ENCODE measurements at regions not wholly inside any gene's neighbourhood (a gene's known extent, or its start where the extent isn't known, plus 50 kb on each side); places are given as distances from the start of the nearest gene placed in this dataset.

GRCh38 chr15:38733331-38733730 is 168.7 kb upstream of the RASGRP1 start:
- TF ChIP-seq GATA2 (IDR thresholded peaks at IDR 0.05; ENCODE audit: low read depth, low read length): no peak
- TF ChIP-seq GATA3 (IDR thresholded peaks at IDR 0.05; ENCODE audit: low read depth, low read length): no peak

Measured in SH-SY5Y (cell line).